SK-N-SH treated with all-trans-retinoic acid at 6 μM for 48 hours (cell line): ENCODE measurements at regions not wholly inside any gene's neighbourhood (a gene's known extent, or its start where the extent isn't known, plus 50 kb on each side); places are given as distances from the start of the nearest gene placed in this dataset.

Experiments used
- ATAC-seq: fragments of 200-7000 bp; cut with Tn5 transposase; 3 replicates; pipeline ENCODE4 v1.9.1; 2020; ENCODE audit warnings: mild to moderate bottlenecking, moderate library complexity
- ARNTL ChIP-seq: fragments of 450-650 bp; formaldehyde crosslinking; IDR thresholded peaks from 2 replicates; pipeline ENCODE4 v1.5.0; 2020; ENCODE audit warnings: low read depth, mild to moderate bottlenecking, moderate library complexity, borderline replicate concordance
- BACH2 ChIP-seq: fragments of 250-450 bp; sonication (Bioruptor Pico); IDR thresholded peaks from 2 replicates; pipeline ENCODE4 v1.9.0; 2021; ENCODE audit warnings: mild to moderate bottlenecking, borderline replicate concordance
- CSDC2 ChIP-seq: fragments of 250-450 bp; sonication (Bioruptor Pico); IDR thresholded peaks from 2 replicates; pipeline ENCODE4 v1.5.0; 2020; ENCODE audit warnings: mild to moderate bottlenecking, moderate library complexity
- CSRNP3 ChIP-seq: fragments of 250-450 bp; sonication (Bioruptor Pico); IDR thresholded peaks from 2 replicates; pipeline ENCODE4 v1.5.1; 2021; ENCODE audit warnings: mild to moderate bottlenecking, moderate library complexity
- ESRRG ChIP-seq: fragments of 250-450 bp; sonication (Bioruptor Pico); IDR thresholded peaks from 2 replicates; pipeline ENCODE4 v1.6.1; 2021; ENCODE audit warnings: mild to moderate bottlenecking
- GLIS3 ChIP-seq: fragments of 250-450 bp; sonication (Bioruptor Pico); IDR thresholded peaks from 2 replicates; pipeline ENCODE4 v1.5.0; 2020; ENCODE audit warnings: mild to moderate bottlenecking, moderate library complexity
- ISL1 ChIP-seq: fragments of 250-450 bp; sonication (Bioruptor Pico); IDR thresholded peaks from 2 replicates; pipeline ENCODE4 v2.1.2; 2022; ENCODE audit warnings: mild to moderate bottlenecking, moderate library complexity
- OSR1 ChIP-seq: fragments of 250-450 bp; sonication (Bioruptor Pico); IDR thresholded peaks from 2 replicates; pipeline ENCODE4 v1.8.0; 2022; ENCODE audit warnings: moderate library complexity, mild to moderate bottlenecking, inconsistent platforms
- PATZ1 ChIP-seq: fragments of 250-450 bp; sonication (Bioruptor Pico); IDR thresholded peaks from 2 replicates; pipeline ENCODE4 v1.8.0; 2020; ENCODE audit warnings: mild to moderate bottlenecking, moderate library complexity, borderline replicate concordance
- POU6F1 ChIP-seq: fragments of 250-450 bp; sonication (Bioruptor Pico); IDR thresholded peaks from 2 replicates; pipeline ENCODE4 v1.8.0; 2021; ENCODE audit warnings: low read depth, mild to moderate bottlenecking, moderate library complexity, borderline replicate concordance
- PPARA ChIP-seq: fragments of 250-450 bp; sonication (Bioruptor Pico); IDR thresholded peaks from 2 replicates; pipeline ENCODE4 v1.5.0; 2020; ENCODE audit warnings: mild to moderate bottlenecking, borderline replicate concordance
- RARB ChIP-seq: fragments of 250-450 bp; sonication (Bioruptor Pico); IDR thresholded peaks from 2 replicates; pipeline ENCODE4 v1.8.0; 2021; ENCODE audit warnings: mild to moderate bottlenecking, moderate library complexity
- SNAI2 ChIP-seq: fragments of 250-450 bp; sonication (Bioruptor Pico); IDR thresholded peaks from 2 replicates; pipeline ENCODE4 v1.5.0; 2020; ENCODE audit warnings: mild to moderate bottlenecking, moderate library complexity
- TCF4 ChIP-seq: fragments of 250-450 bp; sonication (Bioruptor Pico); IDR thresholded peaks from 2 replicates; pipeline ENCODE4 v1.8.0; 2021; ENCODE audit warnings: mild to moderate bottlenecking, moderate library complexity, borderline replicate concordance
- TOX ChIP-seq: fragments of 250-450 bp; sonication (Bioruptor Pico); IDR thresholded peaks from 2 replicates; pipeline ENCODE4 v1.8.0; 2021; ENCODE audit warnings: mild to moderate bottlenecking, moderate library complexity, borderline replicate concordance
- TSHZ2 ChIP-seq: fragments of 250-450 bp; sonication (Bioruptor Pico); IDR thresholded peaks from 2 replicates; pipeline ENCODE4 v1.5.0; 2020; ENCODE audit warnings: mild to moderate bottlenecking, moderate library complexity
- ZC3H10 ChIP-seq: fragments of 250-450 bp; sonication (Bioruptor Pico); IDR thresholded peaks from 2 replicates; pipeline ENCODE4 v1.5.1; 2021; ENCODE audit warnings: mild to moderate bottlenecking, moderate library complexity
- ZFP3 ChIP-seq: fragments of 250-450 bp; sonication (Bioruptor Pico); IDR thresholded peaks from 2 replicates; pipeline ENCODE4 v1.5.0; 2020; ENCODE audit warnings: mild to moderate bottlenecking, moderate library complexity
- ZFP30 ChIP-seq: fragments of 450-650 bp; formaldehyde crosslinking; IDR thresholded peaks from 2 replicates; pipeline ENCODE4 v1.5.0; 2022; ENCODE audit warnings: mild to moderate bottlenecking, moderate library complexity
- ZNF565 ChIP-seq: fragments of 450-650 bp; formaldehyde crosslinking; conservative IDR thresholded peaks from 2 replicates; pipeline ENCODE4 v1.5.0; 2020; ENCODE audit warnings: low read depth, mild to moderate bottlenecking, moderate library complexity
- ZNF70 ChIP-seq: fragments of 450-650 bp; formaldehyde crosslinking; IDR thresholded peaks from 2 replicates; pipeline ENCODE4 v1.5.0; 2020; ENCODE audit warnings: mild to moderate bottlenecking, moderate library complexity
- ZNF8 ChIP-seq: fragments of 450-650 bp; formaldehyde crosslinking; IDR thresholded peaks from 2 replicates; pipeline ENCODE4 v1.5.0; 2020; ENCODE audit warnings: mild to moderate bottlenecking, moderate library complexity
- TF ChIP-seq, protein P1 (sequence below): fragments of 250-450 bp; sonication (Bioruptor Pico); IDR thresholded peaks from 2 replicates; pipeline ENCODE4 v1.5.1; 2020; ENCODE audit warnings: low read depth, mild to moderate bottlenecking, moderate library complexity

DNA sequence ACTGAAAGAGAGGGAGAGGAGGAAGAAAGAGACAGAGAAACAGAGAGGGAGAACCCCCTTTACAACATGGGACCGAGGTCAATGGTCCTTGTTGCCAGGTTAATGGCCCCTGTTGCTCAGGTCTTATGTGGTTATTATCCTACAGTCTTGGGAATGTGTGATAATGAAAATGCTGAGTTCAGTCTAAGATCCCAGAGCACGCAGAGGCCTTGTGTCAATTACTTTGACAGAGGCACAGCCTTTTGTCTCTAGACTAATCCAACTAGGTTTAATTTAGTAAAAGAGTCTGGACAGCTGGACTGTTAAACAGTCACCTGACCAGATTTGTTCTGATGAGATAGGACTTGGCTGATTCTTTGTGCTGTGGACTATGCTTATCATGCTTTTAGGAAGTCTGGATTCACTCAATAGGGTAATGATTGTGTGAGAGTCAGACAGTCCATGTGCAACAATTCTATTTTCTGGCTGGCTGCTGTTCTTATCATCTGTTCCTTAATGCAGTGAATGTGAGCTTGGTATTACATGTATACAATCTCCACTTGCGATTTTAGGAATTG is 157.4 kb upstream of the MAGI2 start:
- TF ChIP-seq OSR1 (CRISPR knock-in tag), result no peak
- TF ChIP-seq POU6F1, result peak; percentile 88; the same call in 1 of the 2 replicates
- no peak for TF ChIP-seq RARB (CRISPR knock-in tag)
- TF ChIP-seq TCF4, result peak; percentile 100
- peak; percentile 84; the same call in 1 of the 2 replicates for TF ChIP-seq ARNTL
- no peak for TF ChIP-seq ZNF565 (CRISPR knock-in tag)
- TF ChIP-seq TSHZ2 (CRISPR knock-in tag), result peak; percentile 100
- TF ChIP-seq PATZ1 (CRISPR knock-in tag), result no peak; the same call in 1 of the 2 replicates
- peak; percentile 82 for TF ChIP-seq ESRRG (CRISPR knock-in tag)
- TF ChIP-seq ISL1 (CRISPR knock-in tag), result peak; percentile 96
- no peak for TF ChIP-seq ZC3H10 (CRISPR knock-in tag)
- peak; percentile 67 for TF ChIP-seq ZNF8 (CRISPR knock-in tag)
- 0 out of 2 replicates have a peak, but pooled peaks have one; percentile 25 for TF ChIP-seq ZFP30 (CRISPR knock-in tag)
- TF ChIP-seq, protein P1, sequence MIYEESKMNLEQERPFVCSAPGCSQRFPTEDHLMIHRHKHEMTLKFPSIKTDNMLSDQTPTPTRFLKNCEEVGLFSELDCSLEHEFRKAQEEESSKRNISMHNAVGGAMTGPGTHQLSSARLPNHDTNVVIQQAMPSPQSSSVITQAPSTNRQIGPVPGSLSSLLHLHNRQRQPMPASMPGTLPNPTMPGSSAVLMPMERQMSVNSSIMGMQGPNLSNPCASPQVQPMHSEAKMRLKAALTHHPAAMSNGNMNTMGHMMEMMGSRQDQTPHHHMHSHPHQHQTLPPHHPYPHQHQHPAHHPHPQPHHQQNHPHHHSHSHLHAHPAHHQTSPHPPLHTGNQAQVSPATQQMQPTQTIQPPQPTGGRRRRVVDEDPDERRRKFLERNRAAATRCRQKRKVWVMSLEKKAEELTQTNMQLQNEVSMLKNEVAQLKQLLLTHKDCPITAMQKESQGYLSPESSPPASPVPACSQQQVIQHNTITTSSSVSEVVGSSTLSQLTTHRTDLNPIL (CRISPR knock-in tag), result peak; percentile 92
- TF ChIP-seq TOX (CRISPR knock-in tag), result no peak
- TF ChIP-seq CSRNP3 (CRISPR knock-in tag), result peak; percentile 95
- TF ChIP-seq ZNF70 (CRISPR knock-in tag), result 0 out of 2 replicates have a peak, but pooled peaks have one; percentile 29
- no peak for TF ChIP-seq CSDC2 (CRISPR knock-in tag)
- no peak; the same call in 1 of the 2 replicates for TF ChIP-seq GLIS3 (CRISPR knock-in tag)
- no peak for TF ChIP-seq BACH2
- TF ChIP-seq SNAI2, result peak; percentile 98
- no peak for TF ChIP-seq PPARA (CRISPR knock-in tag)
- TF ChIP-seq ZFP3 (CRISPR knock-in tag), result 0 out of 2 replicates have a peak, but pooled peaks have one; percentile 45

GRCh38 chr7:79610313-79610712 is 156.8 kb upstream of the MAGI2 start:
- TF ChIP-seq RARB (CRISPR knock-in tag), result no peak
- no peak for TF ChIP-seq ARNTL
- TF ChIP-seq PPARA (CRISPR knock-in tag), result no peak
- TF ChIP-seq, all 23 proteins: peak for 0
- peak; percentile 68 for ATAC-seq

More for the DNA sequence above, 157.4 kb upstream of the MAGI2 start:
- ATAC-seq, result peak; percentile 85

DNA sequence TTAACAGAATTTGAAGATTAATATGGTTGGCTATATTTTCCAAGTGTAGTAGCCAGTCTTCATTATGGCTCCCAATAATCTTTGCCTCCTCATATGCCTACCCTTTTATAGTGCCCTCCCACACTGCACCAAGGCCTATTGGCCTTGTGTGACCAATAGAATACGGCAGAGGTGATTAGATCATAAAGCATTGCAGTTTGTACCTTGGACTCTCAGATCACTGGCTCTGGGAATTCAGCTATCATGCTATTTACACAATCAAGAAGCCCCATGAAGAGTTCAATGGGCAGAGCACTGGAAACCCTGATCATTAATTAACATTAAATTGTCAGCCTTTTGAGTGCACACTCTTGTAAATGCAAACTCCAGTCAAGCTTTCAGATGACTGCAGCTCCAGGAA is 154.5 kb upstream of the MAGI2 start:
- TF ChIP-seq SNAI2, result no peak
- TF ChIP-seq, protein P1 (CRISPR knock-in tag), result no peak
- TF ChIP-seq RARB (CRISPR knock-in tag), result no peak
- TF ChIP-seq ISL1 (CRISPR knock-in tag), result no peak
- no peak for TF ChIP-seq POU6F1
- TF ChIP-seq CSRNP3 (CRISPR knock-in tag), result no peak
- TF ChIP-seq ARNTL, result no peak
- TF ChIP-seq CSDC2 (CRISPR knock-in tag), result no peak
- TF ChIP-seq ZNF8 (CRISPR knock-in tag), result no peak
- TF ChIP-seq ZC3H10 (CRISPR knock-in tag), result no peak
- no peak for TF ChIP-seq ESRRG (CRISPR knock-in tag)
- no peak for ATAC-seq
